Astrocyte (in vitro differentiated cells and primary cell): ENCODE measurements at regions not wholly inside any gene's neighbourhood (a gene's known extent, or its start where the extent isn't known, plus 50 kb on each side); places are given as distances from the start of the nearest gene placed in this dataset.

ENCODE experiments used
- EZH2 ChIP-seq: IDR thresholded peaks from 2 replicates; pipeline ENCODE4 v1.6.1; 2012; ENCODE audit warnings: mild to moderate bottlenecking, low read length, inconsistent platforms; ENCODE audit not compliant: insufficient read depth
- TF ChIP-seq, protein P1 (sequence below): IDR thresholded peaks from 2 replicates; pipeline ENCODE4 v1.5.1; 2011; ENCODE audit warnings: low read depth, mild to moderate bottlenecking, inconsistent platforms, low read length, moderate library complexity; ENCODE audit not compliant: insufficient read depth

GRCh38 chr6:144406796-144407195, 121.7 kb downstream of the UTRN start:
- TF ChIP-seq, protein P1, sequence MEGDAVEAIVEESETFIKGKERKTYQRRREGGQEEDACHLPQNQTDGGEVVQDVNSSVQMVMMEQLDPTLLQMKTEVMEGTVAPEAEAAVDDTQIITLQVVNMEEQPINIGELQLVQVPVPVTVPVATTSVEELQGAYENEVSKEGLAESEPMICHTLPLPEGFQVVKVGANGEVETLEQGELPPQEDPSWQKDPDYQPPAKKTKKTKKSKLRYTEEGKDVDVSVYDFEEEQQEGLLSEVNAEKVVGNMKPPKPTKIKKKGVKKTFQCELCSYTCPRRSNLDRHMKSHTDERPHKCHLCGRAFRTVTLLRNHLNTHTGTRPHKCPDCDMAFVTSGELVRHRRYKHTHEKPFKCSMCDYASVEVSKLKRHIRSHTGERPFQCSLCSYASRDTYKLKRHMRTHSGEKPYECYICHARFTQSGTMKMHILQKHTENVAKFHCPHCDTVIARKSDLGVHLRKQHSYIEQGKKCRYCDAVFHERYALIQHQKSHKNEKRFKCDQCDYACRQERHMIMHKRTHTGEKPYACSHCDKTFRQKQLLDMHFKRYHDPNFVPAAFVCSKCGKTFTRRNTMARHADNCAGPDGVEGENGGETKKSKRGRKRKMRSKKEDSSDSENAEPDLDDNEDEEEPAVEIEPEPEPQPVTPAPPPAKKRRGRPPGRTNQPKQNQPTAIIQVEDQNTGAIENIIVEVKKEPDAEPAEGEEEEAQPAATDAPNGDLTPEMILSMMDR = no peak
- TF ChIP-seq EZH2 = no peak
